Neural progenitor cell (in vitro differentiated cells): ENCODE measurements at regions not wholly inside any gene's neighbourhood (a gene's known extent, or its start where the extent isn't known, plus 50 kb on each side); places are given as distances from the start of the nearest gene placed in this dataset.

ENCODE experiments used
- EZH2 ChIP-seq: fragments of 200-600 bp; sonication (generic); IDR thresholded peaks from 2 replicates; pipeline ENCODE4 v1.6.1; 2017; ENCODE audit warnings: antibody characterized with exemption, mild to moderate bottlenecking, moderate library complexity
- TF ChIP-seq, protein P1 (sequence below): fragments of 200-600 bp; sonication (generic); IDR thresholded peaks from 2 replicates; pipeline ENCODE4 v1.5.1; 2017; ENCODE audit warnings: antibody characterized with exemption, mild to moderate bottlenecking

DNA sequence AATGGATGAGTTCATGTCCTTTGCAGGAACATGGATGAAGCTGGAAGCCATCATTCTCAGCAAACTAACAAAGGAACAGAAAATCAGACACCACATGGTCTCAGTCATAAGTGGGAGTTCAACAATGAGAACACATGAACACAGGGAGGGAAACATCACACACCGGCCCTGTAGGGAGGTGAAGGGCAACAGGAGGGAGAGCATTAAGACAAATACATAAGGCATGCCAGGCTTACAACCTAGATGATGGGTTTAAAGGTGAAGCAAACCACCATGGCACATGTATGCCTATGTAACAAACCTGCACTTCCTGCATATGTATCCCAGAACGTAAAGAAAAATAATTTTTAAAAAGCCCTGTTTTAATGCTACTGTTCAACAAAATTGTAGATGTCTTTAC lies 914.2 kb upstream of the ATXN7L3B start:
- TF ChIP-seq EZH2: no peak
- TF ChIP-seq, protein P1, sequence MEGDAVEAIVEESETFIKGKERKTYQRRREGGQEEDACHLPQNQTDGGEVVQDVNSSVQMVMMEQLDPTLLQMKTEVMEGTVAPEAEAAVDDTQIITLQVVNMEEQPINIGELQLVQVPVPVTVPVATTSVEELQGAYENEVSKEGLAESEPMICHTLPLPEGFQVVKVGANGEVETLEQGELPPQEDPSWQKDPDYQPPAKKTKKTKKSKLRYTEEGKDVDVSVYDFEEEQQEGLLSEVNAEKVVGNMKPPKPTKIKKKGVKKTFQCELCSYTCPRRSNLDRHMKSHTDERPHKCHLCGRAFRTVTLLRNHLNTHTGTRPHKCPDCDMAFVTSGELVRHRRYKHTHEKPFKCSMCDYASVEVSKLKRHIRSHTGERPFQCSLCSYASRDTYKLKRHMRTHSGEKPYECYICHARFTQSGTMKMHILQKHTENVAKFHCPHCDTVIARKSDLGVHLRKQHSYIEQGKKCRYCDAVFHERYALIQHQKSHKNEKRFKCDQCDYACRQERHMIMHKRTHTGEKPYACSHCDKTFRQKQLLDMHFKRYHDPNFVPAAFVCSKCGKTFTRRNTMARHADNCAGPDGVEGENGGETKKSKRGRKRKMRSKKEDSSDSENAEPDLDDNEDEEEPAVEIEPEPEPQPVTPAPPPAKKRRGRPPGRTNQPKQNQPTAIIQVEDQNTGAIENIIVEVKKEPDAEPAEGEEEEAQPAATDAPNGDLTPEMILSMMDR: no peak
